ENCODE measurements at regions not wholly inside any gene's neighbourhood (a gene's known extent, or its start where the extent isn't known, plus 50 kb on each side); places are given as distances from the start of the nearest gene placed in this dataset.
"Not testable (repeated sequence)": the region's sequence is repeated elsewhere in the genome, so short reads cannot be mapped to it uniquely, and the experiment has no call there.

GRCh38 chr2:42998721-42999120 lies 206.3 kb upstream of the HAAO start:
- Mint-ChIP-seq H3K9me3 (ENCODE audit: low read depth) (no peaks in the 10 kb centered on the region), H3K27ac (no peak overlapping the region), H3K27me3 (no peaks in the 10 kb centered on the region), H3K4me3 (no peak overlapping the region), H3K4me1 (no peaks in the 10 kb centered on the region), H3K36me3 (ENCODE audit: low read depth) (no peaks in the 10 kb centered on the region)
- ChIA-PET CTCF (no interaction called here), POLR2A (no interaction called here)
- intact Hi-C loops (cut with DNase I, micrococcal nuclease): no loop called here
- DNase-seq (no peak), ATAC-seq (no peak)

- ATAC-seq: no peak
- no peaks in the 10 kb centered on the region for H3K27me3 Mint-ChIP-seq
- H3K9me3 Mint-ChIP-seq (ENCODE audit: low read depth): no peaks in the 10 kb centered on the region
- no peak overlapping the region for H3K27ac Mint-ChIP-seq
- no peaks in the 10 kb centered on the region for H3K36me3 Mint-ChIP-seq (ENCODE audit: low read depth)
- intact Hi-C loops (cut with DNase I, micrococcal nuclease): no loop called here
- no peaks in the 10 kb centered on the region for H3K4me1 Mint-ChIP-seq
- no peak for DNase-seq
- CTCF ChIA-PET: no interaction called here
- POLR2A ChIA-PET: no interaction called here
- H3K4me3 Mint-ChIP-seq: no peak overlapping the region
These were observed 204.1 kb upstream of the HAAO start for GRCh38 chr2:42996528-42996927.

- Mint-ChIP-seq H3K27ac (no peak overlapping the region), H3K27me3 (no peaks in the 10 kb centered on the region), H3K9me3 (ENCODE audit: low read depth) (no peaks in the 10 kb centered on the region), H3K4me3 (no peak overlapping the region), H3K4me1 (no peaks in the 10 kb centered on the region), H3K36me3 (ENCODE audit: low read depth) (no peaks in the 10 kb centered on the region)
- POLR2A ChIA-PET: no interaction called here
- CTCF ChIA-PET: no interaction called here
- intact Hi-C loops (cut with DNase I, micrococcal nuclease): no loop called here
- DNase-seq: no peak
- no peak for ATAC-seq
These were observed 203.5 kb upstream of the HAAO start for GRCh38 chr2:42995752-42996422.

GRCh38 chr2:42989283-42990081 lies 197.1 kb upstream of the HAAO start:
- CTCF ChIA-PET: interaction anchor here (0.6 kb wide), 1 partner anchor 96 kb away, joined by 3 read pairs; no protein-coding TSS in a partner anchor
- H3K27me3 Mint-ChIP-seq; ATAC-seq; intact Hi-C loops (cut with DNase I, micrococcal nuclease); POLR2A ChIA-PET; DNase-seq; H3K9me3 Mint-ChIP-seq (ENCODE audit: low read depth); H3K36me3 Mint-ChIP-seq (ENCODE audit: low read depth); H3K27ac Mint-ChIP-seq; H3K4me1 Mint-ChIP-seq; H3K4me3 Mint-ChIP-seq: not testable (repeated sequence)

- H3K4me1 Mint-ChIP-seq; intact Hi-C loops (cut with DNase I, micrococcal nuclease); H3K27ac Mint-ChIP-seq; H3K27me3 Mint-ChIP-seq; DNase-seq; H3K4me3 Mint-ChIP-seq; H3K9me3 Mint-ChIP-seq (ENCODE audit: low read depth); H3K36me3 Mint-ChIP-seq (ENCODE audit: low read depth); ATAC-seq: not testable (repeated sequence)
- ChIA-PET POLR2A (interaction anchor here (0.7 kb wide), 1 partner anchor 9 kb away, joined by 3 read pairs; no protein-coding TSS in a partner anchor), CTCF (interaction anchor here (0.6 to 1.8 kb wide), 6 partner anchors 15 to 363 kb away, joined by 3 to 4 read pairs (median 3); no protein-coding TSS in a partner anchor)
These were observed 195.7 kb upstream of the HAAO start for GRCh38 chr2:42988055-42988454.

GRCh38 chr2:42987112-42987922 lies 194.9 kb upstream of the HAAO start:
- no peaks in the 10 kb centered on the region for H3K9me3 Mint-ChIP-seq (ENCODE audit: low read depth)
- no peak for ATAC-seq
- POLR2A ChIA-PET: no interaction called here
- no peak overlapping the region for H3K27ac Mint-ChIP-seq
- H3K4me3 Mint-ChIP-seq: no peak overlapping the region
- intact Hi-C loops (cut with DNase I, micrococcal nuclease): no loop called here
- CTCF ChIA-PET: interaction anchor here (0.6 to 1.8 kb wide), 8 partner anchors 15 to 1099 kb away, joined by 3 to 4 read pairs (median 3); no protein-coding TSS in a partner anchor
- no peaks in the 10 kb centered on the region for H3K4me1 Mint-ChIP-seq
- DNase-seq: no peak
- peaks cover 2% of the 10 kb centered on the region for H3K27me3 Mint-ChIP-seq
- no peaks in the 10 kb centered on the region for H3K36me3 Mint-ChIP-seq (ENCODE audit: low read depth)

GRCh38 chr2:42984617-42985016 lies 192.2 kb upstream of the HAAO start:
- H3K4me1 Mint-ChIP-seq: no peaks in the 10 kb centered on the region
- intact Hi-C loops (cut with DNase I, micrococcal nuclease): no loop called here
- DNase-seq (no peak), ATAC-seq (no peak)
- POLR2A ChIA-PET: no interaction called here
- H3K36me3 Mint-ChIP-seq (ENCODE audit: low read depth): no peaks in the 10 kb centered on the region
- H3K4me3 Mint-ChIP-seq: no peak overlapping the region
- H3K9me3 Mint-ChIP-seq (ENCODE audit: low read depth): no peaks in the 10 kb centered on the region
- no peaks in the 10 kb centered on the region for H3K27me3 Mint-ChIP-seq
- CTCF ChIA-PET: no interaction called here
- H3K27ac Mint-ChIP-seq: no peak overlapping the region

GRCh38 chr2:42984081-42984480 lies 191.7 kb upstream of the HAAO start:
- POLR2A ChIA-PET: no interaction called here
- ATAC-seq (no peak), DNase-seq (no peak)
- Mint-ChIP-seq H3K4me1 (no peaks in the 10 kb centered on the region), H3K4me3 (no peak overlapping the region), H3K9me3 (ENCODE audit: low read depth) (no peaks in the 10 kb centered on the region), H3K27ac (no peak overlapping the region), H3K36me3 (ENCODE audit: low read depth) (no peaks in the 10 kb centered on the region), H3K27me3 (no peaks in the 10 kb centered on the region)
- CTCF ChIA-PET: interaction anchor here (0.6 kb wide), 1 partner anchor 127 kb away, joined by 3 read pairs; no protein-coding TSS in a partner anchor
- intact Hi-C loops (cut with DNase I, micrococcal nuclease): no loop called here

- Mint-ChIP-seq H3K4me3 (no peak overlapping the region), H3K4me1 (peaks cover 6% of the 10 kb centered on the region), H3K27ac (no peak overlapping the region), H3K27me3 (no peaks in the 10 kb centered on the region), H3K36me3 (ENCODE audit: low read depth) (no peaks in the 10 kb centered on the region), H3K9me3 (ENCODE audit: low read depth) (no peaks in the 10 kb centered on the region)
- ATAC-seq: no peak
- intact Hi-C loops (cut with DNase I, micrococcal nuclease): no loop called here
- DNase-seq: no peak
- ChIA-PET CTCF (interaction anchor here (0.6 kb wide), 1 partner anchor 558 kb away, joined by 3 read pairs; no protein-coding TSS in a partner anchor), POLR2A (no interaction called here)
These were observed 188.5 kb upstream of the HAAO start for GRCh38 chr2:42980764-42981416.

GRCh38 chr2:42979870-42980763 lies 187.7 kb upstream of the HAAO start:
- no peak for DNase-seq
- ChIA-PET POLR2A (interaction anchor here (0.5 kb wide), 1 partner anchor 242 kb away, joined by 3 read pairs; no protein-coding TSS in a partner anchor), CTCF (interaction anchor here (0.6 to 0.8 kb wide), 2 partner anchors 12 to 558 kb away, joined by 3 to 5 read pairs; no protein-coding TSS in a partner anchor)
- no peak overlapping the region for H3K4me3 Mint-ChIP-seq
- no peak for ATAC-seq
- peaks cover 6% of the 10 kb centered on the region for H3K4me1 Mint-ChIP-seq
- no peak overlapping the region for H3K27ac Mint-ChIP-seq
- no peaks in the 10 kb centered on the region for H3K27me3 Mint-ChIP-seq
- intact Hi-C loops (cut with DNase I, micrococcal nuclease): loop anchor here (5.0 to 10.0 kb wide), 2 partner anchors 145 to 147 kb away; no protein-coding TSS in a partner anchor
- H3K36me3 Mint-ChIP-seq (ENCODE audit: low read depth): no peaks in the 10 kb centered on the region
- H3K9me3 Mint-ChIP-seq (ENCODE audit: low read depth): no peaks in the 10 kb centered on the region

Data from activated CD4-positive, alpha-beta T cell treated with anti-CD3 and anti-CD28 coated beads for 36 hours (primary cell).